Tibial nerve (tissue), 4 donors: ENCODE measurements at regions not wholly inside any gene's neighbourhood (a gene's known extent, or its start where the extent isn't known, plus 50 kb on each side); places are given as distances from the start of the nearest gene placed in this dataset.

ENCODE experiments used
- DNase-seq, 2 donors: peaks; one replicate each; pipeline ENCODE4 v3.0.0-alpha.2; 2019; ENCODE audit warnings: low spot score in 2 of 2
- H3K27ac ChIP-seq, 4 donors: fragments of 200-600 bp; sonication (generic) in 3 of 4; one replicate each; pipeline ENCODE4 v1.5.1; 2017 to 2019; ENCODE audit warnings: mild to moderate bottlenecking in 1 of 4
- H3K27me3 ChIP-seq, 2 donors: fragments of 200-600 bp; sonication (generic) in 1 of 2; one replicate each; pipeline versions ENCODE4 v1.5.1 to v1.6.0; 2017 to 2019
- H3K36me3 ChIP-seq, 3 donors: fragments of 200-600 bp; sonication (generic); one replicate each; pipeline ENCODE4 v1.5.1; 2018 to 2019
- H3K4me1 ChIP-seq, 4 donors: fragments of 200-600 bp; sonication (generic) in 3 of 4; one replicate each; pipeline ENCODE4 v1.5.1; 2017 to 2019
- H3K4me3 ChIP-seq, 4 donors: fragments of 200-600 bp; sonication (generic) in 3 of 4; one replicate each; pipeline ENCODE4 v1.5.1; 2017 to 2019; ENCODE audit warnings: mild to moderate bottlenecking in 1 of 4, moderate library complexity in 1 of 4
- H3K9me3 ChIP-seq, 4 donors: fragments of 200-600 bp; sonication (generic) in 3 of 4; one replicate each; pipeline ENCODE4 v1.5.1; 2017 to 2019
- CTCF ChIP-seq, 5 experiments: fragments of 200-600 bp in 3 of 5; fragments of 450-650 bp in 2 of 5; sonication (generic) in 3 of 5; IDR thresholded peaks; one replicate each; pipeline ENCODE4 v1.5.1; 2016 to 2019; ENCODE audit warnings: antibody characterized with exemption in 5 of 5, mild to moderate bottlenecking in 3 of 5, moderate library complexity in 2 of 5
- EP300 ChIP-seq, 2 donors: sonication (generic); formaldehyde crosslinking; IDR thresholded peaks; one replicate each; pipeline ENCODE4 v1.6.1; 2017; ENCODE audit warnings: antibody characterized with exemption in 2 of 2, mild to moderate bottlenecking in 1 of 2
- POLR2A ChIP-seq, 2 donors: fragments of 450-650 bp; IDR thresholded peaks; one replicate each; pipeline ENCODE4 v1.6.1; 2017; ENCODE audit warnings: antibody characterized with exemption in 2 of 2, mild to moderate bottlenecking in 2 of 2, moderate library complexity in 2 of 2
- WGBS, 2 donors: methylation state at CpG; one replicate each; pipeline ENCODE4 v1.1.5; 2018; 5-methylcytosine and 5-hydroxymethylcytosine counted together

DNA sequence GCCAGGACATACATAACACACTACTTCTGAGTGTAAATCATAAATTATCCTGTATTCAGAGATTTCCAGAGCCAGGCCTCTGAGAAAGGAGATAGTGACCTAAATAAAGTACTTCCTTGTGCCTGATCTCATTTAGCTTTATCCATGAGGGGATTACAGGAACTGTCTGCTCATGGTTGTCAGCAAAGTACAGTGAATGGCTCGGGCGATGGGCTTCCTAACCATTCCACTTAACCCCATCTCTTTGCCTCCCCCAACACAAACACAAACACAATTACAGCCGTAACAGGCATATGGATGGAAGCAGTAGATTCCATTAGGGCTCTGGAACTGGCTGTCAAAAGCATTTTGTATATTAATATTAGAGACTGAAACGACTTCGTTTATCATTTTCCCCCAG, 206.7 kb upstream of the CPNE8 start:
- H3K4me1 ChIP-seq, result no peaks in the 10 kb centered on the region
- no peaks in the 10 kb centered on the region for H3K9me3 ChIP-seq
- H3K27ac ChIP-seq, result no peak overlapping the region
- DNase-seq, result no peak
- WGBS, 2 donors, result 76 to 77% methylated on average over 5 of the region's 5 CpGs
- no peaks in the 10 kb centered on the region for H3K36me3 ChIP-seq
- TF ChIP-seq CTCF (IDR thresholded peaks at IDR 0.05), result no peak
- no peak for TF ChIP-seq EP300 (IDR thresholded peaks at IDR 0.05)
- TF ChIP-seq POLR2A (IDR thresholded peaks at IDR 0.05), result no peak
- no peak overlapping the region for H3K4me3 ChIP-seq
- H3K27me3 ChIP-seq, result no peaks in the 10 kb centered on the region

DNA sequence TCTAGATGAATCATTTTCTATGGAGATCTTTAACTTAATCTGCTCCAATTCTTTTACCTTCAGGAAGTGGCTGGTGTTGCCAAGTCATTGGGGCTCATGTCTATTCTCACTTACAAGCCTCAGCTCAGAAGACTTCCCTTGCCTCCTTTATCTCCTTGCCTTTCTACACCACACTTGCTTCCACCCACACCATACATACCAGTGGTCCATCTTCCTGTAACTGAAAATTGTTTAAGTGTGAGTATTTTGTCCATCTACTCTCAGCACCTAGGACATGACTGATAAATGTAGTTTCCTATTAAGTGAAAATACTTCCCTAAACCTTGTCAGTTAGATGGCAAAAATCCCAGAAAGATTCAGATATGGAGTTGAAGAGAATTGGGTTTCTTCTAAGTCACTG, 199.7 kb upstream of the CPNE8 start:
- TF ChIP-seq EP300 (IDR thresholded peaks at IDR 0.05) (no peak), POLR2A (IDR thresholded peaks at IDR 0.05) (no peak), CTCF (IDR thresholded peaks at IDR 0.05) (no peak)
- Histone ChIP-seq H3K36me3 (no peaks in the 10 kb centered on the region), H3K4me1 (peaks cover 0 to 7% (median 0%) of the 10 kb centered on the region in 4 donors), H3K27me3 (no peaks in the 10 kb centered on the region), H3K9me3 (no peaks in the 10 kb centered on the region), H3K4me3 (no peak overlapping the region), H3K27ac (no peak overlapping the region)
- DNase-seq, result no peak

- 23 to 25% methylated on average over 8 of the region's 8 CpGs for WGBS, 2 donors
- Histone ChIP-seq H3K4me1 (peaks cover 0 to 7% (median 0%) of the 10 kb centered on the region in 4 donors), H3K27ac (no peak overlapping the region)
Measured at GRCh38 chr12:39103552-39104165, 198.3 kb upstream of the CPNE8 start.

GRCh38 chr12:39102474-39103209, 197.3 kb upstream of the CPNE8 start:
- no peak for DNase-seq
- Histone ChIP-seq H3K4me1 (peaks cover 0 to 7% (median 0%) of the 10 kb centered on the region in 4 donors), H3K4me3 (no peak overlapping the region), H3K27me3 (no peaks in the 10 kb centered on the region), H3K27ac (no peak overlapping the region), H3K36me3 (no peaks in the 10 kb centered on the region), H3K9me3 (no peaks in the 10 kb centered on the region)
- TF ChIP-seq POLR2A (IDR thresholded peaks at IDR 0.05) (no peak), EP300 (IDR thresholded peaks at IDR 0.05) (no peak), CTCF (IDR thresholded peaks at IDR 0.05) (no peak)
- 60 to 62% methylated on average over 3 of the region's 3 CpGs for WGBS, 2 donors

More at GRCh38 chr12:39103552-39104165, 198.3 kb upstream of the CPNE8 start:
- Histone ChIP-seq H3K27me3 (no peaks in the 10 kb centered on the region), H3K36me3 (no peaks in the 10 kb centered on the region), H3K9me3 (no peaks in the 10 kb centered on the region), H3K4me3 (no peak overlapping the region)
- peak in 1 of 2 donors; percentile 37 for DNase-seq
- TF ChIP-seq EP300 (IDR thresholded peaks at IDR 0.05) (no peak), CTCF (IDR thresholded peaks at IDR 0.05) (peak; percentile 58 to 80 (median 73))

- Histone ChIP-seq H3K4me3 (no peak overlapping the region), H3K9me3 (no peaks in the 10 kb centered on the region), H3K27ac (no peak overlapping the region), H3K36me3 (no peaks in the 10 kb centered on the region), H3K4me1 (no peaks in the 10 kb centered on the region), H3K27me3 (no peaks in the 10 kb centered on the region)
- no peak for DNase-seq
- no peak for TF ChIP-seq POLR2A (IDR thresholded peaks at IDR 0.05)
- no peak for TF ChIP-seq EP300 (IDR thresholded peaks at IDR 0.05)
- WGBS, 2 donors, result 71 to 74% methylated on average over 2 of the region's 2 CpGs
Measured at GRCh38 chr12:39095636-39096330, 190.4 kb upstream of the CPNE8 start.
